ENCODE measurements at regions not wholly inside any gene's neighbourhood (a gene's known extent, or its start where the extent isn't known, plus 50 kb on each side); places are given as distances from the start of the nearest gene placed in this dataset.

DNA sequence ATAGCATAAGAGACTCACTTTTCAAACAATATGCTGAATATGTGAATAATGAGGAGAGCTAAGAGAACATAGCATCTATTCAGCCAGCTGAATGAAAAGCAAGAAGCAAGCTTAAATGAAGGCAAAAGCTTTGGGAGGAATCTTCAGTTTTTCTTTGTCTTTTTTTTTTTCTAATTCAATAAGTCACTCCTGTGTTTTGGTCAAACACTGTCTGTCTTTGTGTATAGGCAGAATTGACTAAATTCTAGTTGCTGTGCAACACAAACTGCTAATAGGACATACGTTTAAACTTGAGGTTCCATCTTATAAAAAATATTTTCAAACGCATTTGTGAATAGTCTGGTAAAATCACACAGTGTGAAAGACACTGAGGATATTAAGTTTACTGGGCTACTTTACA lies 156.9 kb upstream of the KCNN2 start:
- Histone ChIP-seq H3K4me1 (ENCODE audit: control insufficient read depth in 2 of 2, insufficient read depth in 2 of 2, low read length in 2 of 2) (no peaks in the 10 kb centered on the region), H3K36me3 (ENCODE audit: control insufficient read depth in 2 of 2, insufficient read depth in 2 of 2, low read length in 2 of 2) (no peaks in the 10 kb centered on the region), H3K27ac (ENCODE audit: low read depth in 2 of 2, low read length in 2 of 2) (no peak overlapping the region), H3K9me3 (ENCODE audit: control insufficient read depth in 2 of 2, low read length in 2 of 2) (peaks cover 0 to 3% of the 10 kb centered on the region in 2 donors), H3K4me3 (ENCODE audit: low read length in 2 of 2) (no peak overlapping the region), H3K9ac (ENCODE audit: low read depth in 1 of 2, low read length in 2 of 2) (no peak overlapping the region), H3K27me3 (ENCODE audit: control insufficient read depth in 2 of 2, insufficient read depth in 2 of 2, low read length in 2 of 2) (no peaks in the 10 kb centered on the region)

DNA sequence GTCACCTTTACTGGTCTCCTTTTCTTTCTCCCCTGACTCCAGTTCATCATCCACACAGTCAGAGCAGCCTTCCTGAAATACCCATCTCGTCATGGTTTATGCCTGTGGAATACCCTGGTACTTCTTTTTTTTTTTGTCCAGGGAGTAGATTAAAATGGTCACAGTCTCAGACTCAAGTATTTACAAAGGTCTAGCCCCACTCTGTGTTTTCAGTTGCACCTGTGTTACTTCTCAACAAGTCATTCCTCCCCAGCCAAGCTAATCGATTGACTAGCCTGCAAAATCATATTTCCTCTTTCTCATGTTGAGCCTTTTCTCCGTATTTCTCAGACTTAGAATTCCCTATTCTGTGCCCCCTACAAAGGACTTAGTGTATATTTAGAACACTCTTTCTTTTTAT lies 155.2 kb upstream of the KCNN2 start:
- Histone ChIP-seq H3K4me1 (ENCODE audit: control insufficient read depth in 2 of 2, insufficient read depth in 2 of 2, low read length in 2 of 2) (no peaks in the 10 kb centered on the region), H3K4me3 (ENCODE audit: low read length in 2 of 2) (no peak overlapping the region), H3K36me3 (ENCODE audit: control insufficient read depth in 2 of 2, insufficient read depth in 2 of 2, low read length in 2 of 2) (no peaks in the 10 kb centered on the region), H3K27ac (ENCODE audit: low read depth in 2 of 2, low read length in 2 of 2) (no peak overlapping the region), H3K9ac (ENCODE audit: low read depth in 1 of 2, low read length in 2 of 2) (no peak overlapping the region), H3K9me3 (ENCODE audit: control insufficient read depth in 2 of 2, low read length in 2 of 2) (no peaks in the 10 kb centered on the region), H3K27me3 (ENCODE audit: control insufficient read depth in 2 of 2, insufficient read depth in 2 of 2, low read length in 2 of 2) (no peaks in the 10 kb centered on the region)

DNA sequence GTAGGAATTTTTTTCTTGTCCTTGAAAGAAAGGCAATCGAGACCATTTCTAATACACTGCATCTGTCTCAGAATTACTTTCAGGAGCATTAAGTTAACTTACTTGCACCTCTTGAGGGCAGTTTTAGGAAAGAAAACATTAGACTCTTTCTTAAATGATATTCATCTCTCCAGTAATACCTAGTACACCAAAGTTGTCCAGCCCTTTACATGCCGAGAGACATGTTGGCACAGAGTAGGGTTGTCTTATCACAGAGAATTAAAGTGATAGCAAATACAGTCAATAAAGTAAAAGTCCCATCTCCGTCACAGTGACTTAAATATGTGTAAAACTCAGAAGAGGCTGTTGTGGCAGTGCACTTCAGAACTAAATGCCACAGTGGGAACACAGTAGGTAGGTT lies 154.3 kb upstream of the KCNN2 start:
- Histone ChIP-seq H3K36me3 (ENCODE audit: control insufficient read depth in 2 of 2, insufficient read depth in 2 of 2, low read length in 2 of 2) (no peaks in the 10 kb centered on the region), H3K27me3 (ENCODE audit: control insufficient read depth in 2 of 2, insufficient read depth in 2 of 2, low read length in 2 of 2) (no peaks in the 10 kb centered on the region), H3K4me3 (ENCODE audit: low read length in 2 of 2) (no peak overlapping the region), H3K9ac (ENCODE audit: low read depth in 1 of 2, low read length in 2 of 2) (no peak overlapping the region), H3K4me1 (ENCODE audit: control insufficient read depth in 2 of 2, insufficient read depth in 2 of 2, low read length in 2 of 2) (no peaks in the 10 kb centered on the region), H3K9me3 (ENCODE audit: control insufficient read depth in 2 of 2, low read length in 2 of 2) (no peaks in the 10 kb centered on the region), H3K27ac (ENCODE audit: low read depth in 2 of 2, low read length in 2 of 2) (no peak overlapping the region)

DNA sequence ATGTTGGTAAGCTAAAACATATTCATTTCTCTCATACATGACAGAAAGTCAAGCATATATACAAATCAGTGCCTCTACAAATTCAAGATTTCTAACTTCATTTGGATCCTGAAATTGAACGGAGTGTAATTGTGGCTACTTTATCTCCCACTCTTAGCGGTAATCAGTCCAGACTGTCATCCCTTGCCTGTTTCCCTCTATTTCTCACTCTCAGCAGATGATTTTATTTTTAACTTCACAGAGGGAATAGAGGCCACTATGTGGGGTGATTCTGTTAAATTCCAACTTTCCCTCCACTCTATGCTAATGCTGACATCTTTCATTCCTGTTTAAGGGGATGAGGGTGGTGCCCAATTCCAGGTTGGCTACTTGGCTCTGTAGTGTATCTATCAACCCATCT lies 153.8 kb upstream of the KCNN2 start:
- Histone ChIP-seq H3K4me1 (ENCODE audit: control insufficient read depth in 2 of 2, insufficient read depth in 2 of 2, low read length in 2 of 2) (no peaks in the 10 kb centered on the region), H3K9me3 (ENCODE audit: control insufficient read depth in 2 of 2, low read length in 2 of 2) (no peaks in the 10 kb centered on the region), H3K9ac (ENCODE audit: low read depth in 1 of 2, low read length in 2 of 2) (no peak overlapping the region), H3K27ac (ENCODE audit: low read depth in 2 of 2, low read length in 2 of 2) (no peak overlapping the region), H3K27me3 (ENCODE audit: control insufficient read depth in 2 of 2, insufficient read depth in 2 of 2, low read length in 2 of 2) (no peaks in the 10 kb centered on the region), H3K36me3 (ENCODE audit: control insufficient read depth in 2 of 2, insufficient read depth in 2 of 2, low read length in 2 of 2) (no peaks in the 10 kb centered on the region), H3K4me3 (ENCODE audit: low read length in 2 of 2) (no peak overlapping the region)

DNA sequence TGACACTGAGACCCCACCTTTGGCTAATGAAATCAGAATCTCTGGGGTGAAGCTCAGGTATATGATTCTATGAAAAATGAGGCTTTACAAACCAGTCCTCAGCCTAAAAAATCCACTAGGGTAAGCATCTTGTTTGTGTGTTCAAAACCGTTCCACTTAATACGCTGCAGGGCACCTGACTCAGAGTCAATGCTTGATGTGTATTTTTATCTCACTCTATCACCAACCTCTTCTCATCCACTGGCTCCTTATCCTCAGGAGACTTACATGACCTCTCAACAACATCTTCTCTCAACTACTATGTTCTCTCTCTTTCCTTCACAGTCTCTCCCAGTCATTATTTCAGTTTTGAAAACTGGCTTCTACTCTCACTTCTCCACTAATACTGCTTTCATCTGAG lies 153.3 kb upstream of the KCNN2 start:
- Histone ChIP-seq H3K9ac (ENCODE audit: low read depth in 1 of 2, low read length in 2 of 2) (no peak overlapping the region), H3K27ac (ENCODE audit: low read depth in 2 of 2, low read length in 2 of 2) (no peak overlapping the region), H3K36me3 (ENCODE audit: control insufficient read depth in 2 of 2, insufficient read depth in 2 of 2, low read length in 2 of 2) (no peaks in the 10 kb centered on the region), H3K4me1 (ENCODE audit: control insufficient read depth in 2 of 2, insufficient read depth in 2 of 2, low read length in 2 of 2) (no peaks in the 10 kb centered on the region), H3K4me3 (ENCODE audit: low read length in 2 of 2) (no peak overlapping the region), H3K27me3 (ENCODE audit: control insufficient read depth in 2 of 2, insufficient read depth in 2 of 2, low read length in 2 of 2) (no peaks in the 10 kb centered on the region), H3K9me3 (ENCODE audit: control insufficient read depth in 2 of 2, low read length in 2 of 2) (no peaks in the 10 kb centered on the region)

DNA sequence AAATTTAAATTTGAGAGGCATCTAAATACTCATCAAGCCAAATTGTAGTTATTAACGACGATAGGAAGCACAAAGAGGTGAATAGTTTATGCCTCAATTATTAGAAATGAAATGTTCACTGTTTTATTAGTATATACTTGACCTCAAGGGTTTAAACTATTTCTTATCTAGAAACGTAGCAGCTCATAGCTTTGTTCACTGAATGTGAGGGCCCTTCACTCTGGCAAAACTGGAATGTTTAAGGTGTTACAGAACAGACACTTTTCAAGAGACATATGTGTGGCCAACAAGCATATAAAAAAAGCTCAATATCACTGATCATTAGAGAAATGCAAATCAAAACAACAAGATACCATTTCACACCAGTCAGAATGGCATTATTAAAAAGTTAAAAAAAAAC lies 151.2 kb upstream of the KCNN2 start:
- no peaks in the 10 kb centered on the region for H3K9me3 ChIP-seq (ENCODE audit: control insufficient read depth in 2 of 2, low read length in 2 of 2)

DNA sequence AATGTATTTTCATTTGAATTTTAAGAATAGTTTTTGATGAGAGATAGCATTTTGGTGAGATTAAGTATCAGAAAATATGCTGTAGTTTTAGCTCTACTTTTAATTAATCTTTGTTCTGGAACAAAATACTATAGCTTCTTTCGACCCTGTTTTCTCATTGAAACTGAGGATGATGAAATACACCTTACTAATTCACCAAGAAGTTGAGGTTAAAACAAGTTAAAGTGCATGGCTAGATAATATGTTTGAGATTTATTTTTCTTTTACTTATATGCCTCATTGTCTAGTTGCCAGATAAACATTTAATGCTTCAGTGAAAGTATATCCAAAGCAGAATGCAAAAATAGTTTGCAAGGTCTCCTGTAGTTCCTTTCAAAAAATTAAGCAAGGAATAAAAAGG lies 140.1 kb upstream of the KCNN2 start:
- Histone ChIP-seq H3K36me3 (ENCODE audit: control insufficient read depth in 2 of 2, insufficient read depth in 2 of 2, low read length in 2 of 2) (no peaks in the 10 kb centered on the region), H3K27ac (ENCODE audit: low read depth in 2 of 2, low read length in 2 of 2) (no peak overlapping the region), H3K4me3 (ENCODE audit: low read length in 2 of 2) (no peak overlapping the region), H3K4me1 (ENCODE audit: control insufficient read depth in 2 of 2, insufficient read depth in 2 of 2, low read length in 2 of 2) (no peaks in the 10 kb centered on the region), H3K9me3 (ENCODE audit: control insufficient read depth in 2 of 2, low read length in 2 of 2) (no peaks in the 10 kb centered on the region), H3K9ac (ENCODE audit: low read depth in 1 of 2, low read length in 2 of 2) (no peak overlapping the region), H3K27me3 (ENCODE audit: control insufficient read depth in 2 of 2, insufficient read depth in 2 of 2, low read length in 2 of 2) (no peaks in the 10 kb centered on the region)

More for the DNA sequence above, 151.2 kb upstream of the KCNN2 start:
- H3K27me3 ChIP-seq (ENCODE audit: control insufficient read depth in 2 of 2, insufficient read depth in 2 of 2, low read length in 2 of 2): no peaks in the 10 kb centered on the region
- no peak overlapping the region for H3K9ac ChIP-seq (ENCODE audit: low read depth in 1 of 2, low read length in 2 of 2)
- no peak overlapping the region for H3K4me3 ChIP-seq (ENCODE audit: low read length in 2 of 2)
- H3K4me1 ChIP-seq (ENCODE audit: control insufficient read depth in 2 of 2, insufficient read depth in 2 of 2, low read length in 2 of 2): no peaks in the 10 kb centered on the region
- H3K27ac ChIP-seq (ENCODE audit: low read depth in 2 of 2, low read length in 2 of 2): no peak overlapping the region
- no peaks in the 10 kb centered on the region for H3K36me3 ChIP-seq (ENCODE audit: control insufficient read depth in 2 of 2, insufficient read depth in 2 of 2, low read length in 2 of 2)

DNA sequence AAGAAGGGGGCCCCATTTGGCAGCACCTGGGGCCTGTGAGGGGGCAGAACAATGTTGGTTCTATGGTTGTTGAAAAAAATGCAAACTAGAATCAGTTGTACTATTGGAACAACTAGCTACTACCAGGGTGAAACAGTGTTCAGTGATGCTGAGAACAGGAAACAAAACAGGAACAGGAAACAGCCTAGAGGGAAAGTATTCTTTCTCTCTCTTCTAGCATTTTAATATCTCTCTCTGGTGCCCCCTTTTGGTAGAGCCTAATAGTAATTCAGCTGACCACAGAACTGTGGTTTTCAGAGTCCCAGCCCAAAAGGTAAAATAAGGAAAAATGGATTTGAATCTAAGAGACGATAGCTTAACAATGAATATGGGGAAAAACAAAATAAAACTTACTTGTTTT lies 138.0 kb upstream of the KCNN2 start:
- Histone ChIP-seq H3K27me3 (ENCODE audit: control insufficient read depth in 2 of 2, insufficient read depth in 2 of 2, low read length in 2 of 2) (no peaks in the 10 kb centered on the region), H3K27ac (ENCODE audit: low read depth in 2 of 2, low read length in 2 of 2) (no peak overlapping the region), H3K9me3 (ENCODE audit: control insufficient read depth in 2 of 2, low read length in 2 of 2) (no peaks in the 10 kb centered on the region), H3K4me3 (ENCODE audit: low read length in 2 of 2) (no peak overlapping the region), H3K9ac (ENCODE audit: low read depth in 1 of 2, low read length in 2 of 2) (no peak overlapping the region), H3K4me1 (ENCODE audit: control insufficient read depth in 2 of 2, insufficient read depth in 2 of 2, low read length in 2 of 2) (no peaks in the 10 kb centered on the region), H3K36me3 (ENCODE audit: control insufficient read depth in 2 of 2, insufficient read depth in 2 of 2, low read length in 2 of 2) (no peaks in the 10 kb centered on the region)

DNA sequence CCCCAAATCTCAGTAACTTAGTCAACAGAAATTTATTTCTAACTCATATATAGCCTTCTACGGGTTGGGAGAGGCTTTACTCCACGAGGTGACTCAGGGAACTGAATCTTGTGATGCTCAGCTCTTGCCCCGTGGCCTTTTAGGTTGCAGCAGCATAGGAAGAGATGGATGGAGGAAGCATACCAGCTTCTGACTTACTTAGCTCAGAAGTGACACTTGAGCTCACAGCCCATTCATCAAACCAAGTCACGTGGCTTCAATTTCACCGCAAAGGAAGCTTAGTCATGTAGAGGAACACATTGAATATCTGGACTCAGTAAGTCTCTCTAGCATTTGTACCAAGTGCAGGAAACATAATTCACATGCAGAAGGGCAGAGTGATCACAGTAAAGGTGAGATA lies 124.1 kb upstream of the KCNN2 start:
- H3K9me3 ChIP-seq (ENCODE audit: control insufficient read depth in 2 of 2, low read length in 2 of 2): no peaks in the 10 kb centered on the region
- H3K4me3 ChIP-seq (ENCODE audit: low read length in 2 of 2): no peak overlapping the region
- H3K9ac ChIP-seq (ENCODE audit: low read depth in 1 of 2, low read length in 2 of 2): no peak overlapping the region
- H3K4me1 ChIP-seq (ENCODE audit: control insufficient read depth in 2 of 2, insufficient read depth in 2 of 2, low read length in 2 of 2): no peaks in the 10 kb centered on the region
- no peaks in the 10 kb centered on the region for H3K36me3 ChIP-seq (ENCODE audit: control insufficient read depth in 2 of 2, insufficient read depth in 2 of 2, low read length in 2 of 2)
- no peak overlapping the region for H3K27ac ChIP-seq (ENCODE audit: low read depth in 2 of 2, low read length in 2 of 2)
- no peaks in the 10 kb centered on the region for H3K27me3 ChIP-seq (ENCODE audit: control insufficient read depth in 2 of 2, insufficient read depth in 2 of 2, low read length in 2 of 2)

DNA sequence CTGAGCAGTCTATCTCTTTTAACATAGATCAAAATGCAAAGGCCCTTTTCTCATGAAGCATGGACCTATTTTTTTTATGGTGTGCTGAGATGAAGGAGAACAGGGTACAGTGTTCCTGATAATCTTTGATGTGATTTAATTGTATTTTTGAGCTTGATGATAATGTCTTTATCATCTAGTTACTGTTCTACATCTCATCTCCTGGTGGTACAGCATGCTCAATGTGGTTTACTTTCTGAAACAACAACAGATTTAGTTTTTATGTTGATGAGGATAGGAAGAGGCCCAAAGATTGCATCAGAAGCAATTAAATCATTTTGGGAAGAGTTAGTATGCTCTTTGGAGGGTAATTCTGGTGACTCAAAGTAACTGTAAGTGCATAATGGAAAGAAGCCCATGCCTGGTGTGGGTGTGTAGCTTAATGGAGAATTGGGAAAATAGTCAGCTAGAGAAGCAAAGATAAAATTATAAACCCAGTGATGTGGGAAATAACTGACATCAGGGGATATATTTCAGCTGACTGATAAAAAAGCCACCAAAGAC lies 123.0 kb upstream of the KCNN2 start:
- no peak overlapping the region for H3K27ac ChIP-seq (ENCODE audit: low read depth in 2 of 2, low read length in 2 of 2)
- H3K9ac ChIP-seq (ENCODE audit: low read depth in 1 of 2, low read length in 2 of 2): no peak overlapping the region
- H3K36me3 ChIP-seq (ENCODE audit: control insufficient read depth in 2 of 2, insufficient read depth in 2 of 2, low read length in 2 of 2): no peaks in the 10 kb centered on the region
- no peaks in the 10 kb centered on the region for H3K4me1 ChIP-seq (ENCODE audit: control insufficient read depth in 2 of 2, insufficient read depth in 2 of 2, low read length in 2 of 2)
- H3K27me3 ChIP-seq (ENCODE audit: control insufficient read depth in 2 of 2, insufficient read depth in 2 of 2, low read length in 2 of 2): no peaks in the 10 kb centered on the region
- no peak overlapping the region for H3K4me3 ChIP-seq (ENCODE audit: low read length in 2 of 2)
- no peaks in the 10 kb centered on the region for H3K9me3 ChIP-seq (ENCODE audit: control insufficient read depth in 2 of 2, low read length in 2 of 2)

Data from mucosa of rectum (tissue), 2 donors.